Anterior cingulate cortex (tissue), 58 donors: ENCODE measurements at regions not wholly inside any gene's neighbourhood (a gene's known extent, or its start where the extent isn't known, plus 50 kb on each side); places are given as distances from the start of the nearest gene placed in this dataset.
"Not testable (repeated sequence)": the region's sequence is repeated elsewhere in the genome, so short reads cannot be mapped to it uniquely, and the experiment has no call there.

ENCODE experiments used
- DNase-seq, 58 donors: peaks; one replicate each; lab custom pipeline; 2025; lab: John Stamatoyannopoulos, UW

- DNase-seq: no peak
These were observed 75.7 kb upstream of the ZNF169 start for GRCh38 chr9:94183240-94183999.

GRCh38 chr9:94188246-94188645, 70.9 kb upstream of the ZNF169 start:
- no peak for DNase-seq

DNA sequence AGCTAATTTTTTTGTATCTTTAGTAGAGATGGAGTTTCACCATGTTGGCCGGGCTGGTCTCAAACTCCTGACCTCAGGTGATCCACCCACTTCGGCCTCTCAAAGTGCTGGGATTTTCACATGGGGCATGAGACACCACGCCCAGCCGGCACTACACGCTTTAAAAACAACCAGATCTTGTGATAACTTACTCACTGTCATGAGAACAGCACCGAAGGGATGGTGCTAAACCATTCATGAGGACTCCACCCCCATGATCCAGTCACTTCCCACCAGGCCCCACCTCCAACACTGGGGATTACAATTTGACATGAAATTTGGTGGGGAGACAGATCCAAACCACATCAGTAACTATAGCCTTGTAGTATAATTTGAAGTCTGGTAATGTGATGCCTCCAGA, 67.4 kb upstream of the ZNF169 start:
- DNase-seq: not testable (repeated sequence)

- DNase-seq: no peak
These were observed 60.7 kb upstream of the ZNF169 start for GRCh38 chr9:94198414-94198813.

DNA sequence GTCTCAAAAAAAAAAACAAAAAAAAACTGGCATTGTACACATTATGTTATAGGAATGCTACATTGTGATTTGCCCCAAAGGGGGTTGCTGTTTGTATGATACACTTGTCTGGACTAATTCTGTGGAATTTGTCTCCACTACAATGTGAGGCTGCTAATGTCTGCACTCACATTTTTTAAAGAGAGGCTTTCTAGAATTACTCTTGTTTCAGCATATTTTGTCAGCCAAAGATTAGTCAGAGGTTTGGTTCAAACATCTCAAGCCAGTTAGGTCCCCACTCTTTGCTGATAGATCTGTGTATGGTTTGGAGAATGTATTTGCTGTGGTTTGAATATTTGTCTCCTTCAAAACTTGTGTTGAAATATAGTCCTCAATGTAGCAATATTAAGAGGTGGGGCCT, 59.3 kb upstream of the ZNF169 start:
- DNase-seq: no peak

GRCh38 chr9:94204174-94204573, 54.9 kb upstream of the ZNF169 start:
- no peak for DNase-seq

DNA sequence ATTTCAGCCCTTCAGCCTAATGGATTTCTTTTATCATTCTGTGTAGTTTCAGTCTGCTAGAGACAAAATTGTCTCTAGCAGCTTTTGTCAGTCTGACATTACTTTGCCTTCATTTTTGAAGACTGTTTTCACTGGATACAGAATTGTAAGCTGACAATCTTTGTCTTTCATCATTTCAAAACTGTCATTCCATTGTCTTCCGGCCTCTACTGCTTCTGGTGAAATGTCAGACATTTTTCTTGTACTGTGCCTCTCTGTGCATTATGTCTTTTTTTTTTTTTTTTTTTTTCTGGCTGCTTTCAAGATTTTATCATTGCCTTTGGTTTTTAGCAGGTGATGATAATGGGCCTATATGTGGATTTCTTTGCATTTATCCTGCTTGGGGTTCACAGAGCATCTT, 51.3 kb upstream of the ZNF169 start:
- no peak for DNase-seq
